ENCODE measurements at regions not wholly inside any gene's neighbourhood (a gene's known extent, or its start where the extent isn't known, plus 50 kb on each side); places are given as distances from the start of the nearest gene placed in this dataset.

- TF ChIP-seq CTCF (conservative IDR thresholded peaks at IDR 0.05) (no peak), ZFX (IDR thresholded peaks at IDR 0.05) (no peak)
These were observed 114.5 kb downstream of the MBL2 start for GRCh38 chr10:52658112-52658511.

All from C4-2B (cell line).